ENCODE measurements at regions not wholly inside any gene's neighbourhood (a gene's known extent, or its start where the extent isn't known, plus 50 kb on each side); places are given as distances from the start of the nearest gene placed in this dataset.

DNA sequence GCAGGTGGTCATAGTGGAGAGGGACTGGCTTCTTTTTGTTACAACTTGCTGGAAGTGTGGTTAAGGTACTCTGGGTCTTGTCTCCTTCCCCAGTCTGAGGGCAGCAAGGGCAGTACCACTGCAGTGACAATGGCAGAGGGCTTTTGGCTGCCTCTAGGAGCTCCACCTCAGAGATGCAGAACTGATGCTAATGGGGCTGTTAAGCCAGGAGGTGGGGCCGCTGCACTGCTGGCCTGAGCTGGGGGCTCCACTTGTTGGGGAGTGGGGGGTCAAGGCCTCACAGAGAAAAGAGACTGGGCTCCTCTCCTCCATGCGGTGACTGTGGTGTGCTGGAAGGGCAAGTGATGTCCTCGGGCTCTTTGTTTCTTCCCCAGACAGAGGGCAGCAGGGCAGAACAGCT lies 135.7 kb downstream of the DSEL start:
- DNase-seq (ENCODE audit: low read depth in 2 of 2): no peak

DNA sequence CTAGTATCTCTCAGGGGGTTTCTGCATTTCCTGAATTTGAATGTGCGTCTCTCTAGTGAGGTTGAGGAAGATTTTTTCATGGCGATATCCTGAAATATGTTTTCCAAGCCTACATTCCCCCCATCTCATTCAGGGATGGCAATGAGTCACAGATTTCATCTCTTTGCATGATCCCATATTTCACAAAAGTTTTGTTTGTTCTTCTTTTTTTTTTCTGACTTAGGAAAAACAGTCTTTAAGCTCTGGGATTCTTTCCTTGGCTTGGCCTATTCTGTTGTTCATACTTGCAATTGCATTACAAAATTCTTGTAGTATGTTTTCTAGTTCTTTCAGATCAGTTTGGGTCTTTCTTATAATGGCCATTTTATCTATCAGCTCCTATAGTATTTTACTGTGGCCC lies 136.5 kb downstream of the DSEL start:
- no peak for DNase-seq (ENCODE audit: low read depth in 2 of 2)

DNA sequence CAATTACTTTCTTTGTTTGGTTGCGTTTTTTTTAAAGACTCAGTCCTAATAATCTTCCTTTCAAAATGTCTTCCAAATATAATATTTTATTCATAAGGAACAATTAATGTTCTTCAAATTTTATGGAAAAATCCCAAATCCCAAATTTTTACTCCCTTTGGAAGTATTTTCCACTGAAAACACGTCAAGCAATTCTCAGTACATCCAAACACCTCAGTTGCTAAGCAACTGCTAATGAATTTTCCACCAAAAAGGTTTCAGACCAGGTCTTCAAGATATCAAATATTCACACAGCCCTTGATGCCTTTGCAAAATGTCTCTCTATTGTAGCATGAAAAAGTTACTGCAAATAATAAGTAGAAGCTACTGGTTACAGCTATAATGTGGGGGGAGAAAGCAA lies 140.1 kb downstream of the DSEL start:
- no peak for DNase-seq (ENCODE audit: low read depth in 2 of 2)

DNA sequence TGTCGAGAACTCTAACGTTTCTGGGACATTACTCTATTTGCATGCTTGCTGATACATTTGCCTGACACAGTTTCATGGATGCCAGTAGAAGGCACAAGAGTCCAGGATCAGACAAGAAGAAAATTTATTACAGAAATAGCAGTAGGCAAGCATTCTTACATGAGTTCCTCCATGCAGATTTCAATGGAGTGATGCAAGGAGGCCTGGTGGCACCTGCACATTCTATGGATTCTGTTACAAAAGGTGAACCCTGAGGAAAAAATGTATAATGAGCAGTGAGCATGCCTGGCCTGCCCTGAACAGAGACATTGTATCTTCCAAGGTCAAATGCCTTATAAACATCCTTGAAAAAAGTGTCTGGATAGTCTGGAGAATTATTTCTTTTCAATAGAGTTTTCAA lies 142.9 kb downstream of the DSEL start:
- no peak for DNase-seq (ENCODE audit: low read depth in 2 of 2)

DNA sequence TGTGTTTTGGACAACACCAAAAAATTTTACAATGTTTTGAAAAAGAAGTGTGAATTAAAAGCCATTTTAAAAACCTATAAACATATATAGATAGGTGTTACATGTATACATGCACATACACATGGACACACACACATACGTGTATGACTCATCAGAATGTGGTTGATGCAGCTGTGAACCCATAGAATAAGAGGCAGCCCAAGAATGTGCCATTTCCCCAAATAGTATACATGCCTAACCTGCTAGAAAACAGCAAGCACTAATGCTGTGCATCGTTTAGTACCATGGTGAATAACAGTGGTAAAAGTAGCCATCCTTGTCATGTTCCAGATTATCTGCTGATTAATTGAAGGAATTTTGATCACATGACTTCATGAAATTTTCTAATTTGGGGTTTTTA lies 149.0 kb downstream of the DSEL start:
- no peak for DNase-seq (ENCODE audit: low read depth in 2 of 2)

DNA sequence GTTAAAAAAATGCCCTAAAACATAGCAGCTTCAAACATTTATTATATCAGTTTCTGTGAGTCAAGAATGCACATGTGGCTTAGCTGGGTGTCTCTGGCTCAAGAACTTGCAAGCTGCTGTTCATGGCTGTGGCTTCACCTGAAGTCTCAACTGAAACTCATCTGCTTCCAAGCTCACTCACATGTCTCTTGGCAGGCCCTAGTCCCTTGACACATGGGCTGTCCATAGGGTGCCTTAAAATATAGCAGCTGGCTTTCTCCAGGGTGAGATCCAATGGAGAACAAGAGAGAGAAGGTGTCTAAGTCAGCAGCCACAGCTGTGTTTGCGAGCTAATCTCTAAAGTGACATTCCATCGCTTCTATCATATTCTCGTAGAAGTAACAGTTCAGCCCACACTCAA lies 152.8 kb downstream of the DSEL start:
- DNase-seq (ENCODE audit: low read depth in 2 of 2): no peak

DNA sequence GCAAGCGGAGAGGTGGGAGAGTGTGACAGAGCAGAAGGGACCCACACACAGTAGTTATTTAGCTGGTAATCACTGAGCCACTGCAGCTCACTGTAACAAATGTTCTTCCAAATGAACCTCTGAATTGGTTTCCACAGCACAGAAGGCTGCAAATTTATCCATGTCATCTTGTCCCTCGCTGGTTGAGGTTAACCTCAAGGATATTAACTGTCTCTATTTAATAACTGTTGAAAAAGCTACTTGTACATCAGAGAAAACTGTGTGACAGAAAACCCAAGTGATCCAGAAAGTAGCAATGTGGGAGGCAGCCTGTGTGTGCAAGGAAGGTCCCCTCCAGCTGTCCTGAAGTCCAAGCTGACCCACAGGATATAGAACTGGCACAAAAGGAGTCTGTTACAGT lies 153.6 kb downstream of the DSEL start:
- no peak for DNase-seq (ENCODE audit: low read depth in 2 of 2)

DNA sequence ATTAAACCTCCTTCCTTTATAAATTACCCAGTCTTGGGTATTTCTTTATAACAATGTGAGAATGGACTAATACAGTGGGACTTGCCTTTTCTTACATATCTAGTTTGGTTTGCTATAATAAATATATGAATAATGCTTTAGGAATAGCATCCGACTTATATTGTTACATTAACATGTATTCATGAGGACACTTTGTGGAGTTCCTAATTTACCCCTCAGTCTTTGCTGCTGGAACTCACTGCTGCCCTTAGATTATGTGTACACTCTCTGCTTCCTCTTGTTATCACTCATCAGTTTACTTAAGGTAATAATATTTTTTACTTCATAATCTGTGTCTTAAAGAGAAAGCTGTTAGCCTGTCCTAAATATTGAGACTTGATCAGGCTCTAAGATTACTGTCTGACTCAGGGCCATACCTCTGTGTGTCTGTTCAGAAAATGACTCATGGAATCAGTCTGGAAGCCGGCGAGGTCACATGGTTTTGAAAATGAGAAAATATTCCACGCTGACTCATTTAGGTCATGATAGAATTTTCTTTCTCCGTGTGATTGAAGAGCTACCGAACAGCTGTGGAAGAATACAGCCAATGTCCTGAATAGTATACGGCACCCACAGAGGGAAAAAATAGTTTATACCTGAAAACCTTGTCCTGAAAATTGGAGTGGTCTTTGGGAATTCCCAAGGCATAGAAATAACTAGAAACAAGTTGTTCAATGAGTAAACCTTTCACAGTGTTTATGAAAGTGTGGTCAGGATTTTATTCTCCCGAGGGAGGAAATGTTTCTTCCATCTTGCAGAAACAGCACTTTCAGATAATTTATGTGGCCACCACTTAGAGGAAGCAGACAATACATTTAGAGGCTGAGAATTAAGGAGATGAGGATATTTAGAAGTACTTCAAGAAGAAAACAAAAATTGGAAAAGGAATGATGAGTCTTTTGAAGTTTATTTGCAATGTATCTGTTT lies 156.4 kb downstream of the DSEL start:
- DNase-seq (ENCODE audit: low read depth in 2 of 2): peak in 1 of 2 donors; percentile 31

DNA sequence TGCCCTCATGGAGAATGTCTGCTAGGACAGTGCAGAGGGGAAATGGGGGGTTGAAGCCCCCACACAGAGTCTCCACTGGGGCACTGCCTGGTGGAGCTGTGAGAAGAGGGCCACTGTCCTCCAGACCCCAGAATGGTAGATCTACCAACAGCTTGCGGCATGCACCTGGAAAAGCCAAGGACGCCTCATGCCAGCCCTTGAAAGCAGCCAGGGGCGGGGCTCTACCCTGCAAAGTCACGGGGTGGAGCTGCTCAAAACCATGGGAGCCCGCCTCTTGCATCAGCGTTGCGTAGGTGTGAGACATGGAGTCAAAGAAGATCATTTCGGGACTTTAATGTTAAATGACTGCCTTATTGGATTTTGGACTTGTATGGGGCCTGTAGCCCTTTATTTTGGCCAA lies 157.6 kb downstream of the DSEL start:
- DNase-seq (ENCODE audit: low read depth in 2 of 2): no peak

DNA sequence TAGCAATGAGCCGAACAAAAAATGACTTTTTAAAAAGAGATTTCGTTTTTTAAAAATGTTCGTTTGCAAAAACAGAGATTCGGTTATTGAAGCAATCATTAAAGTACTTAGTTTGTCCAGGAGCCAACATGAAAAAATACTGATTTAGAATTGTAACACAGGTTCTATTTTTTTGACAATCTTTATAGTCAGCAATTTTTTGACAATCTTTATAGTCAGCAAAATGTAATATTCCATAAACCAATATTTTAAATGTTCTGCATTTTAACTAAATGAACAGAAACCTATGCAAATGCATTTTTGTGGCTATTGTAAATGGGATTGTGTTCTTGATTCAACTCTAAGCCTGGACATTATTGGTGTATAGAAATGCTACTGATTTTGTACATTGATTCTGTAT lies 161.8 kb downstream of the DSEL start:
- DNase-seq (ENCODE audit: low read depth in 2 of 2): no peak

DNA sequence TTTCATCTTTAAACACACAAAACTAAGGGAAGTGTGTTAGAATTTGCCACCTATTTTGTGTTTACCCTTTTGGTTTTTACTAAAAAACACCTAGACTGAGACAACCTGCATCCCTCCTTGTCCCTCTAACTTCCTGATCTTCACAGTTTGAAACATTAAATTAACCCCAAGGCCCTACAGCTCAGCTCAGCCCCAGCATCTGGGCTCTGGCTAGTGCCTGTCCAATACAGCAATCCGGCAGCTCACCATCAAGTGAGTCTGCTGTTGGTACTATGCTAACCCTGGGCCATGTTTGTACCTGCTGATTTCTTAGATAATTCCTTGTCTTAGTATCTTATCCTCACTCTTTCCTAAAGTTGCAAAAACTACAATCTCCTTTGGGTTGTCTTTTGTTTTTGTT lies 162.4 kb downstream of the DSEL start:
- DNase-seq (ENCODE audit: low read depth in 2 of 2): no peak

DNA sequence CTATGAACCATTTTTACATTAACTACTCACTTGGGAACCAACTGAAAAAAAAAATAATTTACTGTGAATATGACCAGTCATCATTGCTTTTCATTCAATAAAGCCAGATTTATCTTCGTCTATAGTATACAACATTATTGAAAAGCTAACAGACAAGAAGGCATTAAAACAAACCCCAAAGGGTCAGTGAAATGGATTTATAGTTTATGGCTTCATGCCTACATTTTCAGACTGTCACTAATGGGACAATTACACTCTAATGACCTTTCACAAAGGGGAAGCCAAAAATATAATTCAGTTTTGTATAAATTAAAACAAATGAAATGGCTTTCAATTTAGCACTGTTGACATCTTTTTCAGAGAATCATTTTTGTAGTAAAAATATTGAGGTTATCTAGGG lies 169.1 kb downstream of the DSEL start:
- no peak for DNase-seq (ENCODE audit: low read depth in 2 of 2)

DNA sequence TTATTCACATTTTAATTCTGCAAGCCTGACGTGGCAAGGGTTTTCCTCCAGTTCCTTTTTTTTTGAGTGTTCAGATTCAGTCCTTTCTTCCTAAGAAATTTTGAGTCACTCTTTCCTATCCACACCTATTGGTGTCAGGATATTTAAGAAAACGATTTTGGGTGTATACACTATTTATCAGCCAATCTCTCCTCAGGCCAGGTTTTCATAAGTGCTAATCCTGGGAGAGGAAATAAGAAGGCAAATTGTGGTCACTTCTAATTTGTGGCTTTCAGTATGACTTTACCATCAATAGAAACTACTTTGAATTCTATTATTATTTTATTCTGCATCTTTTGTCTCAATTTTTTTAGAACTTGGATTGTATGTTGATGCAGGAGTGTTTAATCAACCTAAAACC lies 174.4 kb downstream of the DSEL start:
- no peak for DNase-seq (ENCODE audit: low read depth in 2 of 2)

DNA sequence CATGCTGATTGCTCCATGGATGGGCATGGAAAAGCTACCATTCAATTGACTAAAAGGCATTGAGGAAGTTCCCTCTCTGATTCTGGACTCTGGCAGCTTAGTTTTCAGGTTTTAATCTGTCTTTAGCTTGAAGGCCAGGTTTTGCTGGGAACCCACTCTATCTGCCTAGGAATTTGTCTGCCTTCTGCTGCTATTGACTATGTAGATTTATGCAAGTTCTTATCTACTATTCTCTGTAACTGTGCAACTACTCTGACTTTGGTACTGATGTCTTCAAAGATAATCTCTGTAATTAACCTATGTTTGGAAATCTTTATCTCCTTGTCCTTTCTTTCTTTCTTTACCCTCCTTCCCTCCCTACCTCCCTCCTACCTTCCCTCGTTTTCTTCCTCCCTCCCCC lies 178.8 kb downstream of the DSEL start:
- DNase-seq (ENCODE audit: low read depth in 2 of 2): no peak

DNA sequence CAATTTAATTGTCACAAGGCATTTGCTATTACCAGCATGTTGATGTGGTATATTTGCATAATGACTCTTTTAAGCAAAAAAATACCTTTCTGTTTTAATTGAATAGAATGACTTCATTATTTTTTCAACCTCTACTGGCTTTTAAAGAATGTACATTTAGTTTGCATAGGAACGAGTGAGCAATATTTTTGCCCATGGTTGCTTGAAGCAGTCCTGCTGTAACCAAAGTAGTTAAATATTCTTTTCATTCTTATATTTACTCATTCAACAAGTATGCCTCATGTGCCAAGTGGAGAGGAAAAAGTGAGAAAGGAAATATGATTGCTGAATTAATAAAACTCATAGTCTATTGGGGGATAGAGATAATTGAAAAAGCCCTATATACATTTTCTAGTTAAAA lies 184.7 kb downstream of the DSEL start:
- no peak for DNase-seq (ENCODE audit: low read depth in 2 of 2)

DNA sequence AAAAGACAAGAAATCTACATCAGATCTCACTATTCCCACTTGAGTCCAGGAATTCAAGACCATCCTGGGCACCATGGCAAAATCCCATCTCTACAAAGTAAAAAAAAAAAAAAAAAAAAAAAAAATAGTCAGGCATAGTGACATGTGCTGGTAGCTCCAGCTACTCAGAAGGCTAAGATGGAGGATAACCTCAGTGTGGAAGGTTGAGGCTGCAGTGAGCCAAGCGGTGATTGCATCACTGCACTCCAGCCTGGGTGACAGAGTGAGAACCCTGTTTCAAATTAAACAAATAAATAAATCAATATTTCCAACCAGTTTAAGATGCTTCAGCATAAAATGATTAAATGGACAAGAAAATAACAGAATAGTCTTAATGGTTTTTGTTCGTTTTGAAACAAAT lies 197.4 kb downstream of the DSEL start:
- DNase-seq (ENCODE audit: low read depth in 2 of 2): no peak

DNA sequence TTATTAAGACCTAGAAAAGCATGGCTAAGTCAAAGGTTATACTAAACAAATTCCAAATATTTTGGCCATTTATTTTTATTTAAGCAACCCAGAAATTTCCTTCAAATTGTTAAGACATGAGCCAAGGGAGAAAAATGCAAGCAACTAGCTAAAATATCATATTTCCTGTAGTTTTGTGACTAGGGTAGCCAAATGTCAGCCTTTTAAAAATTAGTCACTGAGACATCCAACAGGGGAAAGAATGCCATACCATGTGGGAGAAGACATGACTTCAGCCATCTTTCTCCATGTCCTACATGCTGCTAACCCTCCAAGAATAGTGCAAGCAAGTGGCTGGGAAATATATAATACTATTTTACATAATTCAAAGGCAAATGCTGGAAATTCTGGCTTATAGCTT lies 197.9 kb downstream of the DSEL start:
- no peak for DNase-seq (ENCODE audit: low read depth in 2 of 2)

DNA sequence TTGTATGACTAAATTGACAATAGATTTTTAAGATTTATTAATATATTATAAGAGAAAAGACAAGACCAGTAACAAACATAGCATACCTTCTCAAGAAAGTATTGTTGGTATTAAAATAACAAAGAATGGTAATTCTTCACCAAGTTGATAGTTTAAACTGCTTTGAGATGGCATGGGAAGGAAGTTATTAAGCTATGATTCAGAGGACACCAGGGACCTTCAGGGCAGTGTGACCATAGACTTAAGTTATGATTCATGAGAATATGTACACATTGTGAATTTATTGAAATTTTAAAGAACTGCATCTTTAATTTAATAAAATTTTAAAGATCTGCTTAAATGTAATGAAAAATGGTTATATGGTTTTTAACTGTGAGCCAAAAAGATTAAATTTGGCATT lies 205.7 kb downstream of the DSEL start:
- DNase-seq (ENCODE audit: low read depth in 2 of 2): no peak

DNA sequence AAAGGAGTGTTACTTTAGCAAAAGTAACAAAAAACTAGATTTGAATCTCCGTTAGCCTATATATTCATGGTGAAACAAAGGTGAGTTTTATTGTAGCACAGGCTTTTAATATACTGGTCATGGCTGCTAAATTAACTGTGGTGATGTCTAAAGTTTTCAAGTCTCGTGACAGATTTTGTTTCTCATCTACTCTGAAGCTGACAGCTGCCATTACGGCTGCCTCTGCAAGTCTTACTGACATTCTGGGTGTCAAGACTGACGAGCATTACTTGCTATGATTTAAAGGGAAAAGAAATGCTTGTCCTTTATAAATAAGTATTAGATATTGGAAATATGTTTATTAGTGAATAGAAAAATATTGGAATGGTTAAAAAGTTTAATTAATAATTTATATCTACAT lies 207.7 kb downstream of the DSEL start:
- DNase-seq (ENCODE audit: low read depth in 2 of 2): no peak

DNA sequence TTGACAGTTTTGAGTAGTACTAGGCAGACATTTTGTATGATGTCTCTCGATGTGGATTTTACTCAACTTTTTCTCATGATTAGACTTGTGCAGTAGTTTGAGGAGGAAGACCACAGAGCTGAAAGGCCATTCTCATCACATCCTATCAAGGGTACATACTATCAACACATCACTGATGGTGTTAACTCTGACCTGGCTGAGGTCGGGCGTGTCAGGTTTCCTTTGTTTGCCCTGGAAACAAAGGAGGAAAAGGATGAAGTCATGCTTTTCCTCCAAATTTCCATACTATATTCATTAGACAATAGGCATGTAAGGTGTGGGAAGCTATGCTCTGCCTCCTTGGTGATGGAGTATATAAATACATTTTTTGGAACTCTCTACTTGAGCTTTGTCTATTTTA lies 211.1 kb downstream of the DSEL start:
- no peak for DNase-seq (ENCODE audit: low read depth in 2 of 2)

DNA sequence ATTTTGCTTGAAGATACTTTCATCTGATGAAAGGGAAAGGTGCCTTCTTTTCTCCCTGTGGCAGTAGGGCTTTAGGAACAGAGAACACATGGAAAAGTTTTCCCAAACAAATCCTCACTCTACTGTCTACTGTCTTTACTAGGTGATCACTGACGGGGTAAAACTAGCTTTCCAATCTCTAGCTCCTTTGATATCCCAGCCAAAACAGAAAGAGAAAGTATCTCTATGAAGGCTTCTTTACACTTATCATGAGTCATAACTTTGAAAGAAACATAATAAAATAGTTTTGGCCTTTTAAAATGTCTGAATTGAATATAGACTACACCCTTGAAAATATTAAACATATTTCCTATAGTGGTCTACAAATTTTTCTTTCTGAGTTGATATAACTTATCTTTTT lies 214.5 kb downstream of the DSEL start:
- DNase-seq (ENCODE audit: low read depth in 2 of 2): no peak

DNA sequence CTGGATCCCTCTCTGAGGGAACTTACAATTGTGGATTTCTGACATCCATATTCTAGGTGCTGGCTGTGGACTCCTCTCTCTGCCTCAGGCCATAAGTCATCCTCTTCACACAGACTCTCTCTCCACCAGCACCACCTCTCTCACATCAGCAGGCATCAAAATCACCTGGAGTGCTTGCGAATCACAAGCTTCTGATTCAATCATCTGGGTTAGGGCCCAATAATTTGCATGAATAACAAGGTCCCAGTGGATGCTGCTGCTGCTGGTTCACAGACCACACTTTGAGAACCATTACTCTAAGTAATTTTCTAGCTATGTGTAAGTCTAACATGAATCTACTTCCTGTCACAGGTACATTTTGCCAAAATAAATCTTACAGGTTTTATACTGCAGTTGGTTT lies 214.9 kb downstream of the DSEL start:
- DNase-seq (ENCODE audit: low read depth in 2 of 2): no peak

DNA sequence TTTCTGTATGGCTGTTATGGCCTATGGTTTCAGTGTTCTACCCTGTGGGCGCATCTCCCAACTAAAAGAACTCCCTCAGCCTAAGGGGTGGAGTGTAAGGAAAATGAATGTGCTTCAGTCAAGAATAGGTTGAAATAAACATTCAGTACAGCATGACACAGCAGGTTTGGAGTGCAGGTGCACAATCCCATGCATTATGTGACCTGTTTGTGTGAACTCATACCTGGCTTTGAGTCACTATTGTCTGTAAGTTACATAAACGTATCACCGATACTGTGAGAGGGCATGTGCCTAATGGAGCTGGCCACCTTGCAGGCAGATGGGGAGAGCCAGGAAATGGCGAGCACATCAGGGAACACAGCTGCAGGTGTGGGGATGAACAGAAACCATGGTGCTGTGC lies 216.0 kb downstream of the DSEL start:
- DNase-seq (ENCODE audit: low read depth in 2 of 2): peak in 1 of 2 donors; percentile 6

DNA sequence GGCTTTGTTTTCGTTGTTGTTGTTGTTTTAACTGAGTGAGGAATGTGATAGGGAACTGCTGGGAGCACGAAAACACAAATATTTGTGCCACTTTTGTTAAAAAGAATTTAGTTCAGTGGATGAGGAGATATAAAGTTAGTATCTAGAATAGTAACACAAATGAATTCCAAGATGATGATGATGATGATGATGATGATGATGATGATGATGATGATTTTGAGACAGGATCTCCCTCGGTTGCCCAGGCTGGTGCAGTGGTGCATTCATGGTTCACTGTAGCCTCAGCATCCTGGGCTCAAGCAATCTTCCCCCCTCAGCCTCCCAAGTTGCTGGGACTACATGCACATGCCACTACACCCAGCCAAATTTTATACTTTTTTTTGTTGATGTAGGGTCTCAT lies 223.7 kb downstream of the DSEL start:
- no peak for DNase-seq (ENCODE audit: low read depth in 2 of 2)
